GM03348 (cell line): ENCODE measurements at regions not wholly inside any gene's neighbourhood (a gene's known extent, or its start where the extent isn't known, plus 50 kb on each side); places are given as distances from the start of the nearest gene placed in this dataset.

Experiments
- DNase-seq: peaks from one replicate; pipeline ENCODE4 v3.0.0; 2012; ENCODE audit warnings: low spot score

- DNase-seq: no peak
Observed at GRCh38 chr10:44779511-44779910, 131.6 kb upstream of the TMEM72 start.

- no peak for DNase-seq
Observed at GRCh38 chr10:44780426-44780825, 130.7 kb upstream of the TMEM72 start.

GRCh38 chr10:44781131-44781530, 130.0 kb upstream of the TMEM72 start:
- no peak for DNase-seq

- DNase-seq: peak; percentile 33
Observed at GRCh38 chr10:44786286-44786850, 124.8 kb upstream of the TMEM72 start.

- no peak for DNase-seq
Observed at GRCh38 chr10:44787480-44788075, 123.6 kb upstream of the TMEM72 start.

GRCh38 chr10:44788147-44789129, 122.7 kb upstream of the TMEM72 start:
- DNase-seq: no peak

- no peak for DNase-seq
Observed at GRCh38 chr10:44792119-44792775, 118.9 kb upstream of the TMEM72 start.

- DNase-seq: no peak
Observed at GRCh38 chr10:44799966-44800365, 111.2 kb upstream of the TMEM72 start.

GRCh38 chr10:44801383-44802327, 109.5 kb upstream of the TMEM72 start:
- peak; percentile 33 for DNase-seq

- no peak for DNase-seq
Observed at GRCh38 chr10:44803862-44804261, 107.3 kb upstream of the TMEM72 start.

GRCh38 chr10:44804661-44805060, 106.5 kb upstream of the TMEM72 start:
- peak; percentile 28 for DNase-seq

- no peak for DNase-seq
Observed at GRCh38 chr10:44805466-44806210, 105.5 kb upstream of the TMEM72 start.

GRCh38 chr10:44806950-44807349, 104.2 kb upstream of the TMEM72 start:
- DNase-seq: no peak

- no peak for DNase-seq
Observed at GRCh38 chr10:44807451-44807850, 103.7 kb upstream of the TMEM72 start.

- peak; percentile 56 for DNase-seq
Observed at GRCh38 chr10:44809647-44810046, 101.5 kb upstream of the TMEM72 start.

- no peak for DNase-seq
Observed at GRCh38 chr10:44811072-44811471, 100.1 kb upstream of the TMEM72 start.

- DNase-seq: no peak
Observed at GRCh38 chr10:44813201-44813600, 97.9 kb upstream of the TMEM72 start.

- no peak for DNase-seq
Observed at GRCh38 chr10:44814929-44815328, 96.2 kb upstream of the TMEM72 start.

GRCh38 chr10:44818041-44818649, 93.0 kb upstream of the TMEM72 start:
- no peak for DNase-seq

GRCh38 chr10:44818701-44819127, 92.4 kb upstream of the TMEM72 start:
- DNase-seq: no peak
